Astrocyte of the cerebellum (primary cell): ENCODE measurements at regions not wholly inside any gene's neighbourhood (a gene's known extent, or its start where the extent isn't known, plus 50 kb on each side); places are given as distances from the start of the nearest gene placed in this dataset.

Experiments used
- DNase-seq: peaks from one replicate; pipeline ENCODE4 v3.0.0-alpha.2; 2011; ENCODE audit warnings: low read depth
- H3K4me3 ChIP-seq: 2 replicates; pipeline ENCODE4 v1.5.1; 2011; ENCODE audit warnings: mild to moderate bottlenecking, low read depth, low read length, moderate library complexity
- CTCF ChIP-seq: IDR thresholded peaks from 2 replicates; pipeline ENCODE4 v1.5.1; 2012; ENCODE audit warnings: low read length, low read depth, moderate library complexity, mild to moderate bottlenecking; ENCODE audit errors: missing control alignments
- in situ Hi-C: cut with HindIII; loops from 2 replicates; pipeline ENCODE4 v1.10.0; 2017; ENCODE audit warnings: low sequenced_read_pairs

DNA sequence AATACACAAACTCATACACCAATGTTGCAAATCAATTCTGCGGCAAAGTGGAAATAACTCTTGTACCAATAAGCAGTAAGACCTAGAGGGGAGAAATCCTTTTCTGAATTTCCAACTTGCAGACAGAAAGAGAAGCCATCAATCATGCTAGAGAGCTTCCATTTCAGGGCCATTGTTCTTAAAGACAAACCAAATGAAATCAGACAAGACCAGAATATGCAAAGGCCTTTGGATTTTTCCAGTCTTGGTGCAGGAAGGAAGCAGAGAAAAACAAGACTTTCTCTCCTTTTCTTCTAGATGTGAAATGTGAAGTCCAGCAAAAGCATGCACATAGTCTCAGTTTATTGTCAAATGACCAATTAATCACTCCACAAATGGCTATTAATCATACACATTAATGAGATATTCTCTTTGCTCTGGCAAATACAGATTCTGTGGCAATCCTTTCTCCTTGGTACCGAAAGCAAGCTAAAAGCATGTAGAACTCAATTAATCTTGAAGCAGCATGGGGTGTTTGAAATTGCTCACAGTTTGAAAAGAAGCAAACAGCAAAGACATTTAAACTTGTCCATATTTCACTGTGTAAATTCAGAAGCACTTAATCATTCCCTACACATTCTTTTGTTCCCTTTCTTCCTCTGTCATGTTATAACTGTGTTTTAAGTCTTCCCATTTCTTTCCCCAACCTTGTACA is 466.1 kb downstream of the GPAT3 start:
- TF ChIP-seq CTCF: no peak
- in situ Hi-C loops: no loop called here
- DNase-seq: no peak
- H3K4me3 ChIP-seq: no peak overlapping the region

GRCh38 chr4:83996254-83996653 is 460.3 kb downstream of the GPAT3 start:
- no peak for TF ChIP-seq CTCF
- in situ Hi-C loops: no loop called here

DNA sequence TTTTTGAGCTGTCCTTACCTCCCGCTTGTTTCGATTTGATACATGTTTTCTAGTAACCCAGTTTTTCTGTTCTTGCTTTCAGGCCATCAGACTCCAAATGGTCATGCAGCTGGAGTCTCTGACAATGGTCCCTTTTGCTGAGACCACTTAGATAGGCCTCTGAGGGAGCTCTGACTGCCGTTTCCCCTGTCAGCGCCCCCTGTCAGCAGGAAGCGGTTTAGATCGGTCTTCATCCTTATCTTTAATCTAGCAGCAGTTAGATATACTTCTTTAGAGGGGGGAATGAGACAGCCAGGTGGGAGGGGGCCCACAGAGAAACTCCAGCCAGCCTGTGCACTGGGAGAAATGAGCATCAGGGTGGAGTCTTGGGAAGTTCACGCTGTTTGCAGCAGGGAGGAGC is 457.9 kb downstream of the GPAT3 start:
- in situ Hi-C loops: no loop called here
- TF ChIP-seq CTCF: no peak
- no peak overlapping the region for H3K4me3 ChIP-seq
- no peak for DNase-seq

More at GRCh38 chr4:83996254-83996653, 460.3 kb downstream of the GPAT3 start:
- no peak for DNase-seq
- no peak overlapping the region for H3K4me3 ChIP-seq

- TF ChIP-seq CTCF: no peak
- H3K4me3 ChIP-seq: no peak overlapping the region
- no peak for DNase-seq
- in situ Hi-C loops: no loop called here
These were observed 453.9 kb downstream of the GPAT3 start for GRCh38 chr4:83989835-83990234.

DNA sequence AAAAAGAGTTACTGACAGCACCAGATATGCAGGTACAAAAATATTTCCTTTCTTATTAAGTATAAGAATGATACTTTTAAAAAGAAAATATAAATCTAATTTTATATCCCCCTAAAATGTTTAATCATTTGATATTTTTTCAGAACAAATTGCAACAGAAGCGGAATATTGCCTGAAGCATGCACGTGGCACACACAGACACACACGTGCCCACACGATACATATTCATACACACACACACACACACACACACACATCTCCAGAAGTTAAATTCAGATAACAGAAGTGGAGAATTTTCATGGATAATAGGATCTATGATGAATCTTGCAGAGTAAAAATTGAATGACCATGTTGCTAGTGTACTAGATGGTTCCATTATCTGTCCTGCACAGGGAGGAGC is 445.2 kb downstream of the GPAT3 start:
- no peak for TF ChIP-seq CTCF
- in situ Hi-C loops: no loop called here
- no peak overlapping the region for H3K4me3 ChIP-seq
- no peak for DNase-seq

GRCh38 chr4:83979773-83980172 is 443.9 kb downstream of the GPAT3 start:
- in situ Hi-C loops: no loop called here

More at GRCh38 chr4:83979773-83980172, 443.9 kb downstream of the GPAT3 start:
- H3K4me3 ChIP-seq: no peak overlapping the region
- no peak for DNase-seq
- no peak for TF ChIP-seq CTCF
